PC-3 (cell line): ENCODE measurements at regions not wholly inside any gene's neighbourhood (a gene's known extent, or its start where the extent isn't known, plus 50 kb on each side); places are given as distances from the start of the nearest gene placed in this dataset.

Experiments
- CTCF ChIP-seq: fragments of 300-600 bp; sonication (generic); conservative IDR thresholded peaks from 2 replicates; pipeline ENCODE4 v1.5.1; 2017; ENCODE audit warnings: antibody characterized with exemption, low read depth, mild to moderate bottlenecking, low read length
- EZH2 ChIP-seq: fragments of 300-600 bp; sonication (generic); IDR thresholded peaks from one replicate; pipeline ENCODE4 v1.6.1; 2017; ENCODE audit warnings: antibody characterized with exemption, mild to moderate bottlenecking, low read length; ENCODE audit not compliant: unreplicated experiment

- no peak for TF ChIP-seq CTCF
- TF ChIP-seq EZH2 = no peak
These were observed 61.7 kb downstream of the HHEX start for GRCh38 chr10:92751534-92751811.
